ENCODE measurements at regions not wholly inside any gene's neighbourhood (a gene's known extent, or its start where the extent isn't known, plus 50 kb on each side); places are given as distances from the start of the nearest gene placed in this dataset.

DNA sequence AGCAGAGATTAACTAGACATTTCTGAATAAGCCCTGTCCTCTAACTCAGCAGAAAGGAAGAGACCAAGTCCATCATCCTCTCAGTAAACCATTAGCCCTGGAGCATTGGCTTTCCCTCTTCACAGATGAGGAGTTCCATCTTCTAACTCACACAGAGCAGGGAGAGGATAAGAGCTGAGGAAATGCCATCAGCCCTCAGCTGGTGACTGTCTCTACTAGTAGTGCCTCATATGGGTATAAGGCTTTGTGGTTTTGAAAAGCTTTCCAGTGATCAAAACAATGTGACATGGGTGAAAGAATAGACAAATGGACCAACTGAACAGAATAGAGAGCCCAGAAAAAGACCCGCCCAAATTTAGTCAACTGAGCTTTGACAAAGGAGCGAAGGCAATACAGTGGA lies 197.2 kb upstream of the NUDT4 start:
- peak; percentile 46 for DNase-seq

DNA sequence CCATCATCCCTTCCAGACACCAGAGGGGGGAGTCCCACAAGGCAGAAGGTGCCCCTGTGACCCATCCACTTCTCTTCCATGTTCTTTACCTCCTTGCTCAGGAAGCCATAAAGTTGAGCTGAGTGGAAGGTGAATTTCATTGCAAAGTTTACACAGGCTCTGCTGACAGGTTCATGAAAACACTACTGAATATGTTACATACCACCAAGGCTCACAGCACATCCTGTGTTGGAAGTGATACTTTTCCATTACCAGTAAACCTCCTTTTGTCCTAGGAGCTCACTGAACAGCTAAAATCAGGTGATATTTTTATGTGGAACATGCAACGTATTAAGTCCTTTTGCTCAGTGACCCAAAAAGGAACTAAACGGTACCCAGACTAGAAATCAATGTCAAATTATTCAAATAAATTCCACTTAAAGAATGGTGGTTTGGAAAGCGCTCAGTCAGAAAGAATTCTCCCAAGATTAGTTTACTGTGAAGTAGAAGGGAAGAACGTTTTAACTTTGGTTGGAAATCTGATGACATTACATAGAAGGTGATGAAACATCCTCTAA lies 196.2 kb upstream of the NUDT4 start:
- DNase-seq, result no peak

DNA sequence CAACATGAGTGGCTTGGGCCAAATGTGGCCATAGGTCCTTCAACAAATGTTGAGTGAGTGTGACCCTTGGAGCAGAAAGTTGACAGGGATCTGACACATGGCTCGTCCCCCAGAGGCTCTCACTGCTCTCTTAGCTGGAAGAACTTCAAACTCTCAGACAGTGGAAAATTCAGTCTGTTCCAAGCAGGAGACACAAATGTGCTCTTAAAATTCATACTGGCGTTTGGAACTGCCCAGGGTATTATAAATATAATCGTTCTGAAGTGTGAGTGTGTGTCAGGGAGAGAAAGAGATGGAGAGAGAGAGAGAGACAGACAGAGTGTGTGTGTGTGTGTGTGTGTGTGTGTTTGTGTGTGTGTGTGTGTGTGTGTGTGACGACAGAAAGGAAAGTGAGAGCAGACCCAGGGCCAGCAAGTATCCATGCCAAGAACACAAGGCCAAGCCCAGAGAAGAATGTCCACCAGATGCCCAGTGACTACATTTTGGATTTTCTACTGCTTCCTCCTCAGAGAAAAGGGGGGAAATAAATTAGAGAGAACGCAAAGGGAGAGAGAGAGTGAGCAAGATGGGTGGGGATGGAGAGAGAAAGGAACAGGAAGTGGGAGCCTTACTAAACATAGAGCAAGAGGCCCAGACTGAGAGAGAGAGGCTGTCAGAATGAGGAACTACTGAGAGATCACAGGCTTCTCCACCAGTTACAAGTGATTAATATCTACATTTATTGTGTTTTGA lies 193.6 kb upstream of the NUDT4 start:
- DNase-seq, result peak; percentile 98

DNA sequence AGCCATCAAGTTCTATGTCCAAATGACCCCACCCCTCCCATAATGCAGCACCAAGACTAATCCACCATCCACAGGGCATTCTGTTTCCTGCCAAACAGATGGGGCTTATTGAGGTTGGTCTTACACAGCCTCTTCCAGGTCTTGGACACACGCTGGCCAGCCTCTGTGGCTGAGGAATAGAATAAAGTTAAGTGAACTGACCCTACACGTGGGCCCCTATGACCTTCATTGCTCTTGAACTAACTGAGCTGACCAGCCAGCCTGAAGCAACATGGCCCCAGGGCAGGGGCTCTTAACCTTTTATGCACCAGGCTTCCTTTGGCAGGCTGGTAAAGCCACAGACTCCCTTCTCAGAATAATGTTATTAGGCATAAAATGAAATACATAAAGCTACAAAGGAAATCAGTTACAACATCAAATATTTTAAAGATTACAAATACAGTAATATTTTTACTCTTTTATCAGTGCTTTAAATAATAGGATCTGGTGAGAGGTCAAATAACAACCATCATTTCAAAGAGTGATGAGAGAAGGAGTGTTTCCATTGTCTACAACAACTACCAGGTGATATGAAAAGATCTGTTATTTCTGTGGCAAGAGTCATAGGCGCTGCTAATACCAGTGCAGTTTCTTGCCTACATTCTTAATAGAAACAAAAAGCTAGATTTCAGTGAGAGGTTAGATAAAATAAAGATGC lies 192.9 kb upstream of the NUDT4 start:
- DNase-seq, result no peak

DNA sequence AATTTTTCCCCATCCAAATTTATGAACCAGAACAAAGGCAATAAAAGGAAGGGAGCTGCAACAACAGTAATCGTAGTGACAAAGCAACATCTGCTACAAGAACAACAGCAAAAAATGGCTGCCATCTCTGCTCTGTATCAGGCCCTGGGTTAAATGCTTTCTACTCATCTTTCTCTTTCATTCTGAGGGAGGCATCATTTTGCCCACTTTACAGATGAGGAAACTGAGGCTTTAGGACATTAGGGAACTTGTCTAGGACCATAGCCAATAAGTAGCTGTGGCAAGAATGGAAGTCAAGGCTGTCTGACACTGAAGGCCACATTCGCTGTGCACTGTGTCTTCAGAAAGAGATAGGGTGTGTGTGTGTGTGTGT lies 192.4 kb upstream of the NUDT4 start:
- DNase-seq, result no peak

DNA sequence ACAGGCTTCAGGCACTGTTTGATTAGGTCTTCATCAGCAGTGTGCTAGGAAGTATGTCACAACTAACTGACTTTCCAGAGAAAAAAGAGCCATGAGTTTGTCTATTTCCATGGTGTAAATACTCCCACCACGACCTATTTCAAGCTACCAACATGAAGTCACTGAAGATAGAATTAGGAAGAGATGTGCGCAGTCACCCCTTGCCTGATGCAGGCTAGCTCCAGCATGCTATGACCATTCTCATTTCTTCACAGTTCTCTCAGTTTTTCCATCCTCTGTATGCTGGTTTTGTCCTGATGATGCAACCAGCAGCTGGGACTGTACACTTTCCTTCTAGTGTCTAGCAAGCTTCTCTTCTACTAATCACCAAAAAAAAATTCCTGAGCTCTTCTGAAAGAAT lies 191.6 kb upstream of the NUDT4 start:
- peak; percentile 85 for DNase-seq

DNA sequence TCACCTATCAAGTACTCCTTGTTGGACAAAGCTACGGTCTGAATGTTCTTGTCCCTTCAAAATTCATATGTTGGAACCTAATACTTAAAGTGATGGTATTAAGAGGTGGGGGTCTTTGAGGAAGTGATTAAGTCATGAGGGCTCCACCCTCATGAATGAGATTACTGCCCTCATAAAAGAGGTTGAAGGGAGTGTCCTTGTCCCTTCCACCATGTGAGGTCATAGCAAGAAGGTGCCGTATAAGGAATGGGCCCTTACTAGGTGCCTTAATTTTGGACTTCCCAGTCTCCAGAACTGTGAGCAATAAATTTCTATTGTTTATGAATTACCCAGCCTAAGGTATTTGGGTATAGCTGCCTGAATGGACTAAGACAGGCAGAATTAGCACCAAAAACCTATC lies 191.1 kb upstream of the NUDT4 start:
- DNase-seq, result no peak

DNA sequence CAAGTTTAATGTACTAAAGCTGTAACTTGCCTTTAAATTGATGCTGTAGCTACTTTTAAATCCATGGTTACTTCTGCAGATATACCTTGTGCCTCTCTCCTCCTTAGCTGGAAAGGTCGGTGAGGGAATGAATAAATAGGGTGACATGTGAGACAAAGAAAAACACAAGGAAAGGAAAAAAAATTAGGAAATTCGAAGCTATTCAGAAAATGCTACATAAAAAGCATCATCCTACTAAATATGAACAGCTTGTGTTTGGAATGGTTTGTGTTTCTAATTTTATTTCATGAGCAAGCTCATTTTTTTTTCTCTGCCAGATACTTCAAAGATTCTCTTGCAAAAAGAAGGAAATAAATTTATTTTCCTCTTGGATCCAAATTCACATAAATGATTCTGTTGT lies 186.3 kb upstream of the NUDT4 start:
- no peak for DNase-seq

DNA sequence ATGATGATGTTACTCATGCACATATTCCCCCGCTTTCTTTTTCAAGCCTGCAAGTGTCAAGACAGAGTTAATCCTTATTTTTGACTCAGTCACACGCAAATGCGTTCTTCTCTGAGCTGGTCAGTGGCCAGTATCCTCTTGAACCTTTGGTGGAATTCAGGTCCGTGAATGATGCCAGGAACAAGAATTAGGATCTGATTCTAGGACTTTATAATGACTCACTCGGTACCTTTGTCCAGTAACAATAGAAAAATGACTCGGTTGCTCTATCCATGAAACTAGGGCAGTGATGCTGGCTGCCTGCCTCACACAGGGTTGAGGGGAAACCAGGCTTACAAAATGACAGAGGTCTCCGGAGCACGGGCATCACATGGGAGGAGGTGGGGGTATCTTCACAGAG lies 185.8 kb upstream of the NUDT4 start:
- DNase-seq, result no peak

DNA sequence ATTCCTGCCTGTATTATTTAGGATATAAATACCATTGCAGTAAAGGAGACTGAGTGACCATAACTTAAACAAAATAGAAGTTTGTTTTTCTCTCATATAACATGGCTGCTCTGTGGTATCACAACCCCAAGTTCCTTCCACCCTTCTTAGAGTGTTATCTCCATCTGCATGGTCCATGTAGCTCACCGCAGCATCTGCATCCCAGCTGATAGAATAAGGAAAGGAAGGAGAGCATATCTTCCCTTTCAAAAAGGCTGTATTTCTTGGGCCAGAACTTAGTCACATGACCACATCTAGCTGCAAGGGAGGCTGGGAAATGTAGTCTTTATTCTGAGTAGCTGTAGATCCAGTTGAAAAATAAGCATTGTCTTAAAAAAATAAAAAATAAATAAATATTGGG lies 184.8 kb upstream of the NUDT4 start:
- DNase-seq, result no peak

DNA sequence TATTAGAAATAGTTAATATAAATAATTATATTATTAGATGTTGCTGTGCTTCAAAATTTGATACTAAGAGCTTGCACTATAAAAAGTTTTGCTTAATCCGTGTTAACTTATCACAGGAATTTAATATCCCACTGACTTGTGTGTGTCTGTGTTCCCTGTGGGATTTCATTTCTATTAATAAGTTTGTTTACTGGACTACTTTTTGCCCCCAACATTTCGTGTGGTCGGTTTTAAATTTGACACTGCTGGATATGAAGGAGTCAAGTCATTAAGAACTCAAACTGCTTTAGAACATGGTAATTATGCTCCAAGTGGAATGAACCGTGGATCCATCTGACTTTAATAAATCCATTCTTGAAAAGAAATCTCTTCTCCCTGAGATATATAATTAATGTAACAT lies 182.2 kb upstream of the NUDT4 start:
- DNase-seq, result no peak

DNA sequence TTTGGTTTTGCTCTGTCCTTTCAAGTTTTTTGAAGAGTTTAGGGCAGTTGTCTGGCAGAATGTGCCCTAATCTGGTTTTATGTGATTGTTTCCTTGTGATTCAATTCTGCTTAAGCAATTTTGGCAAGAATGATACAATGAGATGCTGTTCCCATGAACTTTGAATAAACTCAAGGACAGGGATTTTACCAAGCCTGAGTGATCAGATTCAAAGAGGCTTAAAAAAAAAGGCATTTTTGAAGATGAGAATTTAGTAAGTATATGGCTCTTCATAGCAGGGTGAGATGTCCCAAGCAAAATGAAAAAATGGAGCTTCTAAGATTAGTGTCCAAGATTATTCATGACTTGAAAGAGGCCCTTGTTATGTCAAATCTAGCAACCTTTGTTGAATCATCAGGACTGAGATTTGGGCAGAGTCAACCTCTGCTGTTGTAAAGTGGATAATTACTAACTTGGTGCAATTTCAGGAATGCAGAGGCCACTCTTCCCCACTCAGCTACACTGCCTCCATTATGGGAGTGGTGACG lies 180.6 kb upstream of the NUDT4 start:
- DNase-seq, result no peak

DNA sequence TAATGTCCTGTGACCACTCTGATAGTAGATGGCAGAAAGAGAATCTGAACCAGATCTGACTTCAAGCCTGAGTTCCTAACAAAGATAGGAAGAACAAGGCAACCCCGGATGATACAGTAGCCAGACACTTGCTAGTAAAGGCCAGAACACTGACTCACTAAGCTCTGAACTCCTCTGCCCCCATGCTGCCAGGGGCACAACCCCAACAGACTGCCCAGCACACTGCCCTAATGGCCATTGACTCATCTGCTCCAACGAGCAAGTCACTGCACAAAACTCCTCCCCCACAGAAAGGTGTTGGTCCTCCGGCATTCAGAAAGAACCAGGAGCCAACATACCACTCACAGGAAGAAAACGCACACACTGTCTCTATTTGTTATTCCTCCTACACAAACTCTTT lies 179.6 kb upstream of the NUDT4 start:
- DNase-seq, result no peak

DNA sequence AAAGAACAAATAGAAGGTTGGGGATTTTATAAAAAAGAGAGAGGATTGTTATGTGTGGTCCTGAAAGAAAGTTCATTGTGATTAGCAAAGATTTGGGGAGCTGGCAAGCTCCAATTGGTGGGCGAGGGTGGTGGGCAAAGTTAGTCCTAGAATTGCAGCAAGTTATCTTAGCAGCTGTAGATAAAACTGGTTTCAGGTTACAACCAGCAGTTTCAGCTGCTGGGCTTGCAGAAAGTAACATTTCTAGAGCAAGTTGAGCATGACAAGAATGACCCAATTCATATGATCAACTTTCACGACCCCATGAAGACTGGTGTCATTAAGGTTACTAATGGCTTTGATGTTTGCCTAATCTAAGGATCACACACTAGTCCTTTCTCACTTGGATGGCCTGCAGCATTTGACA lies 177.9 kb upstream of the NUDT4 start:
- DNase-seq, result no peak

DNA sequence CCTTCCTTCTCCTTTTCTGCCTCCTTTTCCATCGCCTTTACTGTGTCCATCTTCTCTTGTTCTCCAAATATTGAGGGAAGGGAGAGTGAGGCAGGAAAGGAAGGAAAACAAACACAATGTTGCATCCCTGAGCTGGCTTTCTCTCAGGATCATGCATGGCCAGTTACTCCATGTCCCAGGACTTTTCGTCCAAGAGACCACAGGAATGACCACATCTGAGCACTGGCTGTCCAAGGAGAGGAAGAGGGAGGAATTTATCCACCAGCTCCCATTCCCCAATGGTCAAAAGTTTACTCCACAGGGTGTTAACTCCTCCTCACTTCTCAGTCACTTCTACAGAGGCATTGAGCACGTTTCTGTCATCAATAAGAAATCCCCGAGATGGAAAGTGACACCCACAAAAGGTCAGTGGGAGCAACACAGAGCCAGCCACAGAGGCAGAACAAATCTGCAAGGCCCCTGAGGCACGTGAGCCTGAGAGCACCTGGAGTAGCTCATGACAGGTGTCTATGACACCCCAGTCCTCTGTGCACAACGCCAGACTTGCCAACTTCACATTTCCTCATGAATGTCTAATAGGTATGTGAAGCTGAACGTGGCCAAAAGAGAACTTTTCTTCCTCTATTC lies 177.3 kb upstream of the NUDT4 start:
- no peak for DNase-seq

DNA sequence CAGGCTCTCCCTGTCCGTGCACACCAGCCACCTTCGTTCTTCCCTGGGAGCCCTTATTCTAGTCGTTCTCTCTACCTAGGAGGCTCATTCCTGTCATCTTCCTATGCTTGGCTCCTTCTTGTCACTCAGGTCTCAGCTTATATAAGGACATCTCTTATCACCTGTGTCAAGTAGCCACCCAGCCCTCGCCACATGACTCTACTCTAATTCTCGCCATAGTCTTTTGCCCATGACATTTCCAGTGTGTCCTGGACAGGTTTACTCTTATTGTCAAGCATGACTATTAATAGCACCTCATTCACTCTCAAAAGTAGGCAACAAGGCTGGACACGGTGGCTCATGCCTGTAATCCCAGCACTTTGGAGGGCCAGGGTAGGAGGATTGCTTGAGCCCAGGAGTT lies 175.7 kb upstream of the NUDT4 start:
- DNase-seq, result no peak

DNA sequence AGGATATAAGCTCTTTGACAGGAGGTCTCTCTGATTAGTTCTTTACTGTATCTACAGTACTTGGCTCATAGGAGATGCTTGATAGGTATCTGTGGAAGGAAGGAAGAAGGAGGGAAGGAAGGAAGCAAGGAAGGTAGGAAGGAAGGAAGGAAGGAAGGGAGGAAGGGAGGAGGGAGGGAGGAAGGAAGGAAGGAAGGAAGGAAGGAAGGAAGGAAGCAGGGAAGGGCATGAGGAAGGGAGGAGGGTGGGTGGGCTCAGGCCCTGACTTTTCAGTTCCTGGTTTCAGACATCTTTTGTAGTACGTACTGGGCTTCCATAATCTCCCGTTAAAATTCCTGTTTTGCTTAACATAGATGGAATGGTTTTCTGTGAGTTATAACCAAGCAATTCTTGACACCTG lies 175.0 kb upstream of the NUDT4 start:
- no peak for DNase-seq

DNA sequence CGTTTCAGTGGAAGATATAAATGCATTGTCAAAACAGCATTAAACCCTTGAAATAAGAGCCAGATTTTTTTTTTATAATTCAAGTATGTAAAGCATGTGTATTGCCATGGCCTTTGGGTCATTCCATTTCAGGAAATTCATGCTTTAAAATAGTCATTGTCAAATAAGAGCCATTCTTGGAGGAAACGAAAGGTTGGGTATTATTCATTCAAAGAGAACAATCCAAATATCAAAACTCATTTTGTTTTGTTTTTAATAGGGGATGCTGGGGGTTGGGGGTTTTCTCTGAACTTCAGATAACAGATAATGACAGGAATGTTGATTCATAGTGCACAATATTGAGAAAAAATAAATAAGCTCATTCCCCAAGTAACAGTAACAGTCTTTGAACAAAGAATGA lies 174.4 kb upstream of the NUDT4 start:
- no peak for DNase-seq

DNA sequence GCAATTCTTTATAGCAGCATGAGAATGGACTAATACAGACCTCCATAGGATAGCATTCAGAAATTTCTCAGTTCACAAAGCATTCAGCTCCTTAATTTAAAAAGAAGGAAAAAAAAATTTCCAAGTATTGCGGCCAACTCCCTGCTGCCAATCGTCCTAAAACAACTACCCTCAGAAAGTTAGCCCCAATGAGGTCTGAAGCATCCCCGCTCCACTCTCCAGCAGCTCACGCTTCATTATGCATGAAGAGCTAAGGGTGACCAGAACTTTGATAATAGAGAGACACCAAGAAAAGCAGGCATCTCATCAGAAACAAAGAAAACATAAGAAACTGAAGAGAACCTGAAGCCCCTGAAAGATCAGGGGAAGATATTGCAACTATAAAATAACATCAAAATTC lies 172.8 kb upstream of the NUDT4 start:
- DNase-seq, result no peak

DNA sequence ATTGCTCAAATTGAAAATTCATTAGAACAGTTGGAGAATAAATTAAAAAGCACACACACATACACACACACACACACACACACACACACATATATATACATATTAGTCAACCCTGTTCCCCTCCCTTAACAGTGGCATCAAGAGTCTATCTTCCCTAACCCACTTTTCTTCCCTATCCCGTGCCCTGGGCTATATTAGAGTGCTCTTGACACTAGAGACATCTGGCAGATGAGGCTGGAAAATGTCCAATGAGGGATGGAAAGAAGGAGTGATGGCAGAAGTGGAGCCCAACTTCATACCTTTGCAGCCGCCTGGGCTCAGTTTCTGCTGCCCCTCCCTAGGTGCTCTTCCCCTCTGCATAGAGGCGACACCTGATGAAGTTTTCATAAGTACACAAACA lies 172.4 kb upstream of the NUDT4 start:
- no peak for DNase-seq

DNA sequence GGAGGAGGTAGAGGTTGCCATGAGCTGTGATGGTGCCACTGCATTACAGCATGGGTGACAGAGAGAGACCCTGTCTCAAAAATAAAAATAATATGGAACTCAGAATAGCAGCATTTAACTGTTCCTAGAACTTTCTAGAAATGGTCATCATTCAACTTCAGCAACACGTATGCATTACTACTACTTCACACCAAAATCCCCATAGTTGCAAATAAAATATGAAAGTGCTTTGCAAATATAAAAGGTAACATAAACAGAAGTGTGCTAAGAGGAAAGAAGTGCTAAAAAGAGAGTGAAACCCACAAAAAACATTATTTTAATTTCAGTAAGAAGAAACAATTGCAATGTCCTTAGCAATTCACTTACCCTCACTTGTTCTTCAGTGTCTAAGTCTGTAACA lies 169.7 kb upstream of the NUDT4 start:
- no peak for DNase-seq

DNA sequence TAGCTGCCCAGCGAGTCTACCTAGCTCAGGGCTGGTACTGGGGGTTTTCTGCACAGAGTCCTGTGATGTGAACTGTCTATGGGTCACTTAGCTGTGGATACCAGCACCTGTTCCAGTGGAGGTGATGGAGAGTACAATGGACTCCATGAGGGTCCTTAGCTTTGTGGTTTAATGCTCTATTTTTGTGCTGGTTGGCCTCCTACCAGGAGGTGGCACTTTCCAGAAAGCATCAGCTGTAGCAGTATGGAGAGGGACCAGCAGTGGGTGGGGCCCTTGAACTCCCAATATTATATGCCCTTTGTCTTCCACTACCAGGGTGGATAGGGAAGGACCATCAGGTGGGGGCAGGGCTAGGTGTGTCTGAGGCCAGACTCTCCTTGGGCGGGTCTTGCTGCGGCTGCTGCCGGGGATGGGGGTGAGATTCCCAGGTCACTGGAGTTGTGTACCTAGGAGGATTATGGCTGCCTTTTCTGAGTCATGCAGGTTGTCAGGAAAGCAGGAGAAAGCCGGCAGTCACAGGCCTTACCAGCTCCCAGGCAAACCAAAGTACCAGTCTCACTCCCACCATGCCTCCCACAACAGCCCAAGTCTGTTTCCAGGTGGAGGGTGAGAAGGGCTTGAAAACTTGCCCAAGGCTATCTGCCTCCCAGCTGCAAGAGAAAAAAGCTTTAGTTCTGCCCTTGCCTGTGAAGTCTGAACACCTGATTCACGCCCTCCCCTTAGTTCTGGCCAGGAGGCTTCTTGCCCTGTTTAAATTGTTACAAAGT lies 163.0 kb upstream of the NUDT4 start:
- no peak for DNase-seq

DNA sequence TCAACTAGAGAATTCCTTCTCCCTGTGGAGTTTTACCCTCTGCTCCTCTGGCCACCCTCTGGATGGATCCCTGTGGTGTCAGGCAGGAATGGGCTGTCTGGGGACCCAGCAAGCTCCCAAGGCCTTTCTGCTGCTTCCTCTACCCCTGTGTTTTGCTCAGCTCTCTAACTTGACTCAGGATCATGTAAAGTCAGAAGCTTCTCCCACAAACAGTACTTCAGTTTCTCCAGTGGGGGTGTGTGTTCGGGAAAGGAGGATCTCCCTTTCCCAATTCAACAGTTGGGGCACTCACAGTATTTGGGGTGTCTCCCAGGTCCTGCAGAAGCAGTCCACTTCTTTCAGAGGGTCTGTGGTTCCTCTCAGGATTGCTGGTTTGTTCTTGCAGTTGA lies 162.4 kb upstream of the NUDT4 start:
- DNase-seq, result no peak
